NCI-H2029 (cell line): ENCODE measurements at regions not wholly inside any gene's neighbourhood (a gene's known extent, or its start where the extent isn't known, plus 50 kb on each side); places are given as distances from the start of the nearest gene placed in this dataset.

ENCODE experiments used
- DNase-seq: peaks from one replicate; lab custom pipeline; 2025; lab: John Stamatoyannopoulos, UW

DNA sequence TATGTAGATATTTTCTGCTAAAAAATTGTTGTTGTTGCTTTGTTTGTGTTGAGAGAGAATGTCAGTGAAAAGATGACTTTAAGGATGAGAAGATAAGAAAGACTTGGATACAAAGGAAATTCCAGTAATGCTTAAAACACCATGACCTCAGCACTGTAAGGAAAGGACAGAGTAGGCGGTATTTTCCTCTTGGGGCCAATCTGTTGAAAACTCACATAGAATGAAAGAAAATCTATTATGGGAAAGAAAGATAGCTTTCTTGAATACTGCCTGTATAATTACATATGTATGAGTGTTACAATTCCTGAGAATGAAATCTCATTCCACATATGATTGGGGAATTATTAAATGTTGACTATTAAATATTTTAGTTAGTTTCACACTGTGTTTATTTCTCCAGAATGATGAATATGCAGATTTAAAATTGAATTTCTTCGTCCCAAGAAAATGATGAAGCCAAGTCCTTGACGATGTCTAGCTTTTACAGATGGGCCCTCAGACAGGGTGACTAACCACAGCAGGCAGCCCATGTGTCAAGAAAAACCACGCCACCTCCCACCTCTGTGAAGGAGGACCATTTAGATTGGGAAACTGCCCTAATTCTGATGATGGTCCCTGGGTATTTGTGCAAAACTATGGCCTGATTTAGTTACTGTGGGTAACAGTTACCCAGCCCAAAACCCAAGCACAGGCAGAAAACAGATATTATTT is 49.7 kb upstream of the LMO4 start:
- no peak for DNase-seq
